ENCODE measurements at regions not wholly inside any gene's neighbourhood (a gene's known extent, or its start where the extent isn't known, plus 50 kb on each side); places are given as distances from the start of the nearest gene placed in this dataset.

- no CpG with 5 or more reads among the region's 1 CpG for WGBS (ENCODE audit: insufficient coverage)
Measured at GRCh38 chr9:11902610-11903009, 790.6 kb upstream of the TYRP1 start.

GRCh38 chr9:11915699-11916098, 777.5 kb upstream of the TYRP1 start:
- H3K4me1 ChIP-seq (ENCODE audit: control insufficient read depth, insufficient read depth, low read length), result no peaks in the 10 kb centered on the region
- H3K27me3 ChIP-seq (ENCODE audit: control insufficient read depth, insufficient read depth, low read length), result no peaks in the 10 kb centered on the region
- H3K27ac ChIP-seq (ENCODE audit: low read length), result no peak overlapping the region
- Mint-ChIP-seq H3K36me3 (peaks cover 11% of the 10 kb centered on the region), H3K27ac (no peak overlapping the region), H3K27me3 (ENCODE audit: low read depth in 2 of 2) (no peaks in the 10 kb centered on the region), H3K4me1 (no peaks in the 10 kb centered on the region), H3K9me3 (peaks cover 15 to 29% of the 10 kb centered on the region in 2 donors), H3K4me3 (no peak overlapping the region)
- no peak for DNase-seq
- no peak overlapping the region for H3K4me3 ChIP-seq (ENCODE audit: low read length)
- 54% methylated on average over 2 of the region's 2 CpGs for WGBS (ENCODE audit: insufficient coverage)
- peaks cover 11% of the 10 kb centered on the region for H3K9me3 ChIP-seq (ENCODE audit: control insufficient read depth, insufficient read depth, low read length)
- TF ChIP-seq CTCF (IDR thresholded peaks at IDR 0.05), result no peak
- H3K36me3 ChIP-seq (ENCODE audit: control insufficient read depth, insufficient read depth, low read length), result no peaks in the 10 kb centered on the region
- ATAC-seq, result no peak
- intact Hi-C loops (cut with micrococcal nuclease), result no loop called here

More at GRCh38 chr9:11902610-11903009, 790.6 kb upstream of the TYRP1 start:
- H3K4me3 Mint-ChIP-seq, result no peak overlapping the region
- no peak overlapping the region for H3K27ac Mint-ChIP-seq
- no peaks in the 10 kb centered on the region for H3K27me3 ChIP-seq (ENCODE audit: control insufficient read depth, insufficient read depth, low read length)
- H3K9me3 Mint-ChIP-seq, result peaks cover 4 to 6% of the 10 kb centered on the region in 2 donors
- H3K4me1 ChIP-seq (ENCODE audit: control insufficient read depth, insufficient read depth, low read length), result no peaks in the 10 kb centered on the region
- H3K27me3 Mint-ChIP-seq (ENCODE audit: low read depth in 2 of 2), result no peaks in the 10 kb centered on the region
- H3K4me3 ChIP-seq (ENCODE audit: low read length), result no peak overlapping the region
- ATAC-seq, result no peak
- H3K36me3 Mint-ChIP-seq, result no peaks in the 10 kb centered on the region
- H3K9me3 ChIP-seq (ENCODE audit: control insufficient read depth, insufficient read depth, low read length), result peaks cover 3% of the 10 kb centered on the region
- H3K4me1 Mint-ChIP-seq, result no peaks in the 10 kb centered on the region
- no peak overlapping the region for H3K27ac ChIP-seq (ENCODE audit: low read length)
- no peak for DNase-seq
- no peaks in the 10 kb centered on the region for H3K36me3 ChIP-seq (ENCODE audit: control insufficient read depth, insufficient read depth, low read length)
- intact Hi-C loops (cut with micrococcal nuclease), result loop anchor here (10.0 kb wide), 1 partner anchor 78 kb away; no protein-coding TSS in a partner anchor
- no peak for TF ChIP-seq CTCF (IDR thresholded peaks at IDR 0.05)

GRCh38 chr9:11928871-11929321, 764.3 kb upstream of the TYRP1 start:
- Mint-ChIP-seq H3K9me3 (peaks cover 4 to 10% of the 10 kb centered on the region in 2 donors), H3K4me1 (no peaks in the 10 kb centered on the region), H3K27ac (no peak overlapping the region), H3K27me3 (ENCODE audit: low read depth in 2 of 2) (no peaks in the 10 kb centered on the region), H3K4me3 (no peak overlapping the region), H3K36me3 (no peaks in the 10 kb centered on the region)
- H3K27me3 ChIP-seq (ENCODE audit: control insufficient read depth, insufficient read depth, low read length), result no peaks in the 10 kb centered on the region
- H3K36me3 ChIP-seq (ENCODE audit: control insufficient read depth, insufficient read depth, low read length), result no peaks in the 10 kb centered on the region
- WGBS (ENCODE audit: insufficient coverage), result 92% methylated on average over 17 of the region's 17 CpGs
- DNase-seq, result no peak
- no peak overlapping the region for H3K27ac ChIP-seq (ENCODE audit: low read length)
- H3K4me3 ChIP-seq (ENCODE audit: low read length), result no peak overlapping the region
- no peak for TF ChIP-seq CTCF (IDR thresholded peaks at IDR 0.05)
- intact Hi-C loops (cut with micrococcal nuclease), result no loop called here
- H3K9me3 ChIP-seq (ENCODE audit: control insufficient read depth, insufficient read depth, low read length), result peaks cover 3% of the 10 kb centered on the region
- H3K4me1 ChIP-seq (ENCODE audit: control insufficient read depth, insufficient read depth, low read length), result no peaks in the 10 kb centered on the region
- ATAC-seq, result no peak

- Mint-ChIP-seq H3K4me3 (no peak overlapping the region), H3K27ac (no peak overlapping the region), H3K9me3 (peaks cover 4 to 8% of the 10 kb centered on the region in 2 donors), H3K27me3 (ENCODE audit: low read depth in 2 of 2) (no peaks in the 10 kb centered on the region), H3K4me1 (no peaks in the 10 kb centered on the region), H3K36me3 (peaks cover 3% of the 10 kb centered on the region)
- ATAC-seq (no peak), DNase-seq (no peak)
- Histone ChIP-seq H3K27ac (ENCODE audit: low read length) (no peak overlapping the region), H3K4me3 (ENCODE audit: low read length) (no peak overlapping the region), H3K36me3 (ENCODE audit: control insufficient read depth, insufficient read depth, low read length) (no peaks in the 10 kb centered on the region), H3K9me3 (ENCODE audit: control insufficient read depth, insufficient read depth, low read length) (peaks cover 3% of the 10 kb centered on the region), H3K4me1 (ENCODE audit: control insufficient read depth, insufficient read depth, low read length) (no peaks in the 10 kb centered on the region), H3K27me3 (ENCODE audit: control insufficient read depth, insufficient read depth, low read length) (no peaks in the 10 kb centered on the region)
- no peak for TF ChIP-seq CTCF (IDR thresholded peaks at IDR 0.05)
- intact Hi-C loops (cut with micrococcal nuclease), result no loop called here
- 94% methylated on average over 2 of the region's 3 CpGs for WGBS (ENCODE audit: insufficient coverage)
Measured at GRCh38 chr9:11931109-11931508, 762.1 kb upstream of the TYRP1 start.
